Mesendoderm (in vitro differentiated cells): ENCODE measurements at regions not wholly inside any gene's neighbourhood (a gene's known extent, or its start where the extent isn't known, plus 50 kb on each side); places are given as distances from the start of the nearest gene placed in this dataset.

Experiments used
- DNase-seq: peaks from one replicate; pipeline ENCODE4 v3.0.0; 2013
- H2AK5ac ChIP-seq: 2 replicates; pipeline ENCODE4 v1.6.1; 2013; ENCODE audit warnings: low read length, inconsistent platforms
- H2BK120ac ChIP-seq: 2 replicates; pipeline ENCODE4 v1.6.1; 2013; ENCODE audit warnings: low read depth, mild to moderate bottlenecking, low read length, moderate library complexity, mixed read lengths
- H2BK15ac ChIP-seq: replicated peaks from 2 replicates; pipeline ENCODE4 v1.6.1; 2013; ENCODE audit warnings: low read depth, mild to moderate bottlenecking, moderate library complexity
- H2BK5ac ChIP-seq: 2 replicates; pipeline ENCODE4 v1.6.1; 2013; ENCODE audit warnings: low read length, inconsistent platforms
- H3K18ac ChIP-seq: 2 replicates; pipeline ENCODE4 v1.6.1; 2013; ENCODE audit warnings: mild to moderate bottlenecking, low read length, mixed read lengths
- H3K23ac ChIP-seq: one replicate; pipeline ENCODE4 v1.6.1; 2013; ENCODE audit warnings: low read length
- H3K27ac ChIP-seq: 2 replicates; pipeline ENCODE4 v1.5.1; 2013; ENCODE audit warnings: low read depth, mild to moderate bottlenecking, inconsistent platforms, low read length, moderate library complexity
- H3K27me3 ChIP-seq: 2 replicates; pipeline ENCODE4 v1.6.1; 2013; ENCODE audit warnings: low read length, control low read depth, mild to moderate bottlenecking, inconsistent platforms; ENCODE audit not compliant: insufficient read depth, poor library complexity
- H3K36me3 ChIP-seq: 2 replicates; pipeline ENCODE4 v1.6.1; 2013; ENCODE audit warnings: low read length, inconsistent platforms; ENCODE audit not compliant: control insufficient read depth, insufficient read depth
- H3K4ac ChIP-seq: one replicate; pipeline ENCODE4 v1.6.1; 2013; ENCODE audit warnings: low read depth, mild to moderate bottlenecking, low read length, moderate library complexity
- H3K4me1 ChIP-seq: 2 replicates; pipeline ENCODE4 v1.6.1; 2013; ENCODE audit warnings: low read depth, low read length, inconsistent platforms; ENCODE audit not compliant: control insufficient read depth
- H3K4me2 ChIP-seq: 2 replicates; pipeline ENCODE4 v1.6.1; 2013; ENCODE audit warnings: low read length
- H3K4me3 ChIP-seq: 2 replicates; pipeline ENCODE4 v1.5.1; 2013; ENCODE audit warnings: mild to moderate bottlenecking, low read length
- H3K56ac ChIP-seq: one replicate; pipeline ENCODE4 v1.6.1; 2013; ENCODE audit warnings: low read length
- H3K79me1 ChIP-seq: 2 replicates; pipeline ENCODE4 v1.6.1; 2013; ENCODE audit warnings: low read length, inconsistent platforms
- H3K79me2 ChIP-seq: 2 replicates; pipeline ENCODE4 v1.6.1; 2013; ENCODE audit warnings: mild to moderate bottlenecking, low read length; ENCODE audit not compliant: control insufficient read depth, insufficient read depth
- H3K9ac ChIP-seq: 2 replicates; pipeline ENCODE4 v1.6.1; 2013; ENCODE audit warnings: low read length, inconsistent platforms
- H4K5ac ChIP-seq: one replicate; pipeline ENCODE4 v1.6.1; 2013; ENCODE audit warnings: low read length
- H4K8ac ChIP-seq: one replicate; pipeline ENCODE4 v1.6.1; 2013; ENCODE audit warnings: low read depth, mild to moderate bottlenecking, control low read depth, low read length, moderate library complexity
- WGBS: extraction: QIAGEN DNeasy Blood & Tissue Kit; methylation state at CpG from one replicate; pipeline ENCODE4 v1.1.7; 2013; ENCODE audit warnings: low lambda C conversion rate, missing lambda C conversion rate; ENCODE audit not compliant: insufficient coverage; ENCODE audit errors: extremely low coverage; 5-methylcytosine and 5-hydroxymethylcytosine counted together

DNA sequence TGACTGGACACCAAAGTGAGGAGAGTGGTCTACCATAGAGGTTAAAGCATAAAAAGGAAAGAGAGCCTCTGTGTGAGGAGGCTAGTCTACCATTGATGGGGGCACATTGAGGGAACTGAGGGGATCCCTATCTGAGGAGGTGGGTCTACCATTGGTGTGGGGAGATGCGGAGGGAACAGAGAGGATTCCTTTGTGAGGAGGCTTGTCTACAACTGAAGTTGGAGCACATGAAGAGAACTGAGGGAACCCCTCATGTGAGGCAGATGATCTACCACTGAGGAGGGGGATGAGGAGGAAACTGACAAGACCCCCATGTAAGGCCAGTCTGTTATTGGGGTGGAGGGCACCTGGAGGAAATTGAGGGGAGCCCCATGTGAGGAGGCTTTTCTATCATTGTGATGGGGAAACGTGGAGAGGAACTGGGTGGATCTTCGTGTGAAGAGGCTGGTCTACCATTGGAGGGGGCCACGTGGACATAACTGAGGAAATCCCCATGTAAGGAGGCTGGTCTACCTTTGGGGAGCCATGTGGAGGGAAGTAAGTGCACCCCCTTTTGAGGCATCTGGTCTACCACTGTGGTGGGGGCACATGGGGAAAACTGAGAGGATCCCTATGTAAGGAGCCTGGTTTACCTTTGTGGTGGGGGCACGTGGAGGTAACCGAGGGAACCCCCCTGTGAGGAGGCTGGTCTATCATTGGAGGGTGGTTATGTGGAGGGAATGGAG lies 160.1 kb downstream of the FBLN2 start:
- H3K9ac ChIP-seq = no peak overlapping the region
- H3K27me3 ChIP-seq = no peaks in the 10 kb centered on the region
- no peaks in the 10 kb centered on the region for H3K79me1 ChIP-seq
- H3K79me2 ChIP-seq = no peaks in the 10 kb centered on the region
- H3K4me1 ChIP-seq = no peaks in the 10 kb centered on the region
- H3K23ac ChIP-seq = no peak overlapping the region
- H3K56ac ChIP-seq = no peak overlapping the region
- no peak overlapping the region for H2BK15ac ChIP-seq
- no peak overlapping the region for H3K4me2 ChIP-seq
- no peak overlapping the region for H4K8ac ChIP-seq
- H3K4me3 ChIP-seq = no peak overlapping the region
- no peak overlapping the region for H3K4ac ChIP-seq
- no peak overlapping the region for H4K5ac ChIP-seq
- no peak overlapping the region for H2BK120ac ChIP-seq
- H2AK5ac ChIP-seq = no peak overlapping the region
- H3K36me3 ChIP-seq = no peaks in the 10 kb centered on the region
- no peak overlapping the region for H3K18ac ChIP-seq
- no peak overlapping the region for H2BK5ac ChIP-seq
- H3K27ac ChIP-seq = no peak overlapping the region
- WGBS = no CpG with 5 or more reads among the region's 6 CpGs
- no peak for DNase-seq

DNA sequence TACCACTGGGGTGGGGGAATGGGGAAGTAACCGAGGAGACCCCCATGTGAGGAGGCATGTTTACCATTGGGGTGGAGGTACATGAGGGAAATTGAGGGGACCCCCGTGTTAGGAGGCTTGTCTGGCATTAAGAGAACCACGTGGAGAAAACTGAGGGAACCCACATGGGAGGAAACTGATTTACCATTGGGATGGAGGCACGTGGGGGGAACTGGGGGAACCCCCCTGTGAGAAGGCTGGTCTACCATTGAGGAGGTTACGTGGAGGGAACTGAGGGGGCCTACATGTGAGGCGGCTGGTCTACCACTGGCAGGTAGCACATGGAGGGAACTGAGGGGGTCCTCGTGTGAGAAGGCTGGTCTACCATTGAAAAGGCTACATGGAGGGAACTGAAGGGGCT lies 159.4 kb downstream of the FBLN2 start:
- no peaks in the 10 kb centered on the region for H3K27me3 ChIP-seq
- H3K79me2 ChIP-seq = no peaks in the 10 kb centered on the region
- no peak overlapping the region for H3K27ac ChIP-seq
- H2BK15ac ChIP-seq = no peak overlapping the region
- H4K8ac ChIP-seq = no peak overlapping the region
- no peak overlapping the region for H3K4ac ChIP-seq
- H3K4me2 ChIP-seq = no peak overlapping the region
- H3K36me3 ChIP-seq = no peaks in the 10 kb centered on the region
- H3K79me1 ChIP-seq = no peaks in the 10 kb centered on the region
- H2BK5ac ChIP-seq = no peak overlapping the region
- no CpG with 5 or more reads among the region's 7 CpGs for WGBS
- no peak overlapping the region for H3K56ac ChIP-seq
- H3K9ac ChIP-seq = no peak overlapping the region
- no peak overlapping the region for H2AK5ac ChIP-seq
- H3K23ac ChIP-seq = no peak overlapping the region
- H3K18ac ChIP-seq = no peak overlapping the region
- H3K4me3 ChIP-seq = no peak overlapping the region
- DNase-seq = no peak
- H3K4me1 ChIP-seq = no peaks in the 10 kb centered on the region
- no peak overlapping the region for H2BK120ac ChIP-seq
- H4K5ac ChIP-seq = no peak overlapping the region

DNA sequence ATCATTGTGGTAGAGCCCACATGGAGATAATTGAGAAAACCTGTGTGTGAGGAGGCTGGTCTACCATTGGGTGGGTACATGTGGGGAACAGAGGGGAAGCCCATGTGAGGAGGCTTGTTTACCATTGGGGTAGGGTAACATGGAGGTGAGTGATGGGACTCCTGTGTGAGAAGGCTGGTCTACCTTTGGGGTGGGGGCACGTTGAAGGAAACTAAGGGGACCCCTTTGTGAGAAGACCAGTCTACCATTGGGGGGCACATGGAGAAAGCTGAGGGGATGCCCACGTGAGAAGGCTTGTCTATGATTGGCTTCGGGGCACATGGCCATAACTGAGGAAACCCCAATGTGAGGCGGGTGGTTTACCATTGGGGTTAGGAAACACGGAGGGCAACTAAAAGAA lies 158.5 kb downstream of the FBLN2 start:
- H4K8ac ChIP-seq = no peak overlapping the region
- H3K18ac ChIP-seq = no peak overlapping the region
- H3K23ac ChIP-seq = no peak overlapping the region
- no peak overlapping the region for H3K27ac ChIP-seq
- no peaks in the 10 kb centered on the region for H3K27me3 ChIP-seq
- no peak overlapping the region for H3K56ac ChIP-seq
- no peaks in the 10 kb centered on the region for H3K79me2 ChIP-seq
- no peak overlapping the region for H2AK5ac ChIP-seq
- no peak for DNase-seq
- no peak overlapping the region for H3K4me3 ChIP-seq
- WGBS = no CpG with 5 or more reads among the region's 5 CpGs
- no peak overlapping the region for H3K4me2 ChIP-seq
- no peak overlapping the region for H3K4ac ChIP-seq
- no peak overlapping the region for H4K5ac ChIP-seq
- no peaks in the 10 kb centered on the region for H3K4me1 ChIP-seq
- H3K79me1 ChIP-seq = no peaks in the 10 kb centered on the region
- no peak overlapping the region for H2BK15ac ChIP-seq
- H2BK5ac ChIP-seq = no peak overlapping the region
- H3K9ac ChIP-seq = no peak overlapping the region
- no peak overlapping the region for H2BK120ac ChIP-seq
- H3K36me3 ChIP-seq = no peaks in the 10 kb centered on the region

DNA sequence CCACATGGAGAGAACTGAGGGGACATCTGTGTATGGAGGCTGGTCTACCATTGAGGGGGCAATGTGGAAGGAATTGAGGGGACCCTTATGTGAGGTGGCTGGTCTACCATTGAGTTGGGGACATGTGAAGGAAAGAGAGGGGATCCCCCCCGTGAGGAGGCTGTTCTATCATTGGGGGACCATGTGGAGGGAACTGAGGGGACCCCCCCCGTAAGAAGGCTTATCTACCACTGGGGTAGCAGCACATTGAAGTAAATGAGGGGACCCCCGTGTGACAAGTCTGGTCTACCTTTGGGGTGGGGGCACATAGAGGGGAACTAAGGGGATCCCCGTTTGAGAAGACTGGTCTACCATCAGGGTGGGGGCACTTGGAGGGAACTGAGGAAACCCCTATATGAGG lies 158.0 kb downstream of the FBLN2 start:
- no peak overlapping the region for H3K23ac ChIP-seq
- H3K9ac ChIP-seq = no peak overlapping the region
- no peak overlapping the region for H3K4ac ChIP-seq
- H3K4me3 ChIP-seq = no peak overlapping the region
- H3K18ac ChIP-seq = no peak overlapping the region
- H3K27ac ChIP-seq = no peak overlapping the region
- H3K4me1 ChIP-seq = no peaks in the 10 kb centered on the region
- no peaks in the 10 kb centered on the region for H3K27me3 ChIP-seq
- H2AK5ac ChIP-seq = no peak overlapping the region
- H2BK15ac ChIP-seq = no peak overlapping the region
- no peak overlapping the region for H3K4me2 ChIP-seq
- H3K79me1 ChIP-seq = no peaks in the 10 kb centered on the region
- no peak overlapping the region for H2BK120ac ChIP-seq
- H3K79me2 ChIP-seq = no peaks in the 10 kb centered on the region
- WGBS = no CpG with 5 or more reads among the region's 4 CpGs
- no peak overlapping the region for H2BK5ac ChIP-seq
- DNase-seq = no peak
- no peaks in the 10 kb centered on the region for H3K36me3 ChIP-seq
- H3K56ac ChIP-seq = no peak overlapping the region
- H4K5ac ChIP-seq = no peak overlapping the region
- H4K8ac ChIP-seq = no peak overlapping the region

DNA sequence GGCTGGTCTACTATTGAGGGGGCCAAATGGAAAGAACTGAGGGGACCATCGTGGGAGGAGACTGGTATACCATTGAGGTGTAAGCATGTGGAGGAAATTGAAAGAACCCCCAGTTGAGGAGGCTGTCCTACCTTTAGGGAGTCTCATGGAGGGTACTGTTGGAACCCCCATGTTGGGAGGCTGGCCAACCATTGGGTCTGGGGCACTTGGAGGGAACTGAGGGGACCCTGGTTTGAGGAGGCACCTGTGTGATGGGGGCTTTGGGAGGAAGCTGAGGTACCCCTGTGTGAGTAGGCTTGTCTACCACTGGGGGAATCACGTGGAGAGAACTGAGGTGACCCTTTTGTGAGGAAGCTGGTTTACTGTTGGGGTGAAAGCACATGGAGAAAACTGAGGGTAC lies 157.5 kb downstream of the FBLN2 start:
- no peak overlapping the region for H3K23ac ChIP-seq
- no peak overlapping the region for H3K56ac ChIP-seq
- no peak overlapping the region for H2BK15ac ChIP-seq
- no CpG with 5 or more reads among the region's 2 CpGs for WGBS
- H3K18ac ChIP-seq = no peak overlapping the region
- H3K27me3 ChIP-seq = no peaks in the 10 kb centered on the region
- no peak overlapping the region for H2BK5ac ChIP-seq
- no peak for DNase-seq
- no peak overlapping the region for H4K5ac ChIP-seq
- no peaks in the 10 kb centered on the region for H3K79me1 ChIP-seq
- H3K4me2 ChIP-seq = no peak overlapping the region
- no peak overlapping the region for H2AK5ac ChIP-seq
- no peak overlapping the region for H3K9ac ChIP-seq
- H3K4me3 ChIP-seq = no peak overlapping the region
- no peaks in the 10 kb centered on the region for H3K79me2 ChIP-seq
- no peak overlapping the region for H4K8ac ChIP-seq
- H3K27ac ChIP-seq = no peak overlapping the region
- no peaks in the 10 kb centered on the region for H3K4me1 ChIP-seq
- H2BK120ac ChIP-seq = no peak overlapping the region
- H3K4ac ChIP-seq = no peak overlapping the region
- H3K36me3 ChIP-seq = no peaks in the 10 kb centered on the region

DNA sequence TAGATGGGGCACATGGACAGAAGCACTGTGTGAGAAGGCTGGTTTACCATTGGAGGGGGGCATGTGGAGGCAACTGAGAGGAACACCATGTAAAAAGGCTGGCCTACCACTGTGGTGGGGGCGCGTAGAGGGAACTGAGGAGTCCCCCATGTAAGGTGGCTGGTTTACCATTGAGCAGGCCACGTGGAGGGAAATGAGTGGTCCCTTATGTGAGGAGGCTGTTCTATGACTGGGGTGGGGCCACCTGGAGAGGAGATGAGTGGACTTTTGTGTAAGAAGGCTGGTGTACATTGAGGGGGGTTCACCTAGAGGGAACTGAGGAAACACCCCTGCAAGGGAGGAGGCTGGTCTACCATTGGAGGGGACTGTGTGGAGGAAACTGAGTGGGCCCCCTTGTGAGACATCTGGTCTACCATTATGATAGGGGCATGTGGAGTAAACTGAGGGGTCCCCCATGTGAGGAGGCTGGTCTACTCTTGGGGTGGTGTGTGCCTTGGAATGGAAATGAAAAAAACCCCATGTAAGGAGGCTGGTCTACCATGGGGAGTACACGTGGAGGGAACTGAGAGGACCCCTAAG lies 156.9 kb downstream of the FBLN2 start:
- no peaks in the 10 kb centered on the region for H3K79me1 ChIP-seq
- H3K79me2 ChIP-seq = no peaks in the 10 kb centered on the region
- H2AK5ac ChIP-seq = no peak overlapping the region
- H3K27ac ChIP-seq = no peak overlapping the region
- H3K27me3 ChIP-seq = no peaks in the 10 kb centered on the region
- H3K4ac ChIP-seq = no peak overlapping the region
- no peak overlapping the region for H3K4me2 ChIP-seq
- no peak overlapping the region for H4K8ac ChIP-seq
- H4K5ac ChIP-seq = no peak overlapping the region
- H3K56ac ChIP-seq = no peak overlapping the region
- H3K18ac ChIP-seq = no peak overlapping the region
- H3K36me3 ChIP-seq = no peaks in the 10 kb centered on the region
- no peak overlapping the region for H3K9ac ChIP-seq
- H3K23ac ChIP-seq = no peak overlapping the region
- no peaks in the 10 kb centered on the region for H3K4me1 ChIP-seq
- DNase-seq = no peak
- H2BK15ac ChIP-seq = no peak overlapping the region
- WGBS = no CpG with 5 or more reads among the region's 4 CpGs
- no peak overlapping the region for H2BK120ac ChIP-seq
- no peak overlapping the region for H2BK5ac ChIP-seq
- no peak overlapping the region for H3K4me3 ChIP-seq
